H1 (cell line): ENCODE measurements at regions not wholly inside any gene's neighbourhood (a gene's known extent, or its start where the extent isn't known, plus 50 kb on each side); places are given as distances from the start of the nearest gene placed in this dataset.

Experiments
- CTCF ChIA-PET: fragments of 300-600 bp; sonication (Branson Sonifier 250); formaldehyde crosslinking; loops from one replicate; lab custom pipeline; 2021; ENCODE audit not compliant: partially characterized antibody; lab: Charles Lee
- POLR2A ChIA-PET: fragments of 300-600 bp; sonication (Branson Sonifier 250); formaldehyde crosslinking; loops from one replicate; lab custom pipeline; 2021; ENCODE audit warnings: inconsistent platforms; ENCODE audit not compliant: partially characterized antibody; lab: Charles Lee
- DNase-seq, 2 experiments: peaks; one replicate each; pipeline versions ENCODE4 v3.0.0 to v3.0.0-alpha.2; 2010 to 2022; ENCODE audit warnings: low spot score in 2 of 2, low read depth in 1 of 2, mixed read lengths in 1 of 2
- FAIRE-seq: peaks from 2 replicates; lab custom pipeline; 2011; peaks lifted over from hg19 to GRCh38; lab: Jason Lieb, UNC
- H2AFZ ChIP-seq: 2 replicates; pipeline ENCODE4 v1.8.1; 2012; ENCODE audit warnings: low read length, inconsistent platforms
- H2AK5ac ChIP-seq: 2 replicates; pipeline ENCODE4 v1.6.1; 2013; ENCODE audit warnings: low read depth, low read length
- H2BK120ac ChIP-seq: replicated peaks from 2 replicates; pipeline ENCODE3; 2013; ENCODE audit warnings: low read depth, low read length, inconsistent platforms
- H2BK12ac ChIP-seq: 2 replicates; pipeline ENCODE4 v1.6.1; 2013; ENCODE audit warnings: low read depth, low read length
- H2BK15ac ChIP-seq: 2 replicates; pipeline ENCODE4 v1.6.1; 2013; ENCODE audit warnings: low read length
- H2BK20ac ChIP-seq: 2 replicates; pipeline ENCODE4 v1.6.1; 2013; ENCODE audit warnings: low read length
- H2BK5ac ChIP-seq: 2 replicates; pipeline ENCODE4 v1.6.1; 2013; ENCODE audit warnings: low read depth, low read length
- H3K14ac ChIP-seq: 2 replicates; pipeline ENCODE4 v1.6.1; 2013; ENCODE audit warnings: inconsistent platforms; ENCODE audit not compliant: insufficient read length
- H3K18ac ChIP-seq: 2 replicates; pipeline ENCODE4 v1.6.1; 2013; ENCODE audit warnings: low read length; ENCODE audit errors: extremely low read depth
- H3K23ac ChIP-seq: 2 replicates; pipeline ENCODE4 v1.6.1; 2013; ENCODE audit warnings: inconsistent platforms; ENCODE audit not compliant: insufficient read length
- H3K23me2 ChIP-seq: 2 replicates; pipeline ENCODE4 v1.6.1; 2013; ENCODE audit warnings: low read depth, low read length
- H3K27ac ChIP-seq: 2 replicates; pipeline ENCODE4 v1.6.1; 2011; ENCODE audit warnings: low read depth, low read length, inconsistent platforms
- H3K27me3 ChIP-seq, 4 experiments: replicated peaks in 1 of 4; 1 replicate in 1 of 4; 2 replicates in 3 of 4; pipeline versions ENCODE4 v1.6.1 to v1.8.1; 2011 to 2013; ENCODE audit warnings: low read length in 3 of 4, mild to moderate bottlenecking in 3 of 4, inconsistent platforms in 2 of 4, mixed read lengths in 2 of 4, moderate library complexity in 1 of 4; ENCODE audit not compliant: control insufficient read depth in 3 of 4, insufficient read depth in 3 of 4; ENCODE audit errors: extremely low read depth in 1 of 4
- H3K36me3 ChIP-seq, 4 experiments: 2 replicates each; pipeline versions ENCODE4 v1.6.1 to v1.8.1; 2011 to 2013; ENCODE audit warnings: mild to moderate bottlenecking in 4 of 4, low read length in 3 of 4, moderate library complexity in 2 of 4, control low read depth in 1 of 4, inconsistent platforms in 1 of 4; ENCODE audit not compliant: insufficient read depth in 4 of 4, control insufficient read depth in 2 of 4
- H3K4ac ChIP-seq: replicated peaks from 2 replicates; pipeline ENCODE3; 2013; ENCODE audit warnings: low read length, low read depth, mixed read lengths, inconsistent platforms; ENCODE audit not compliant: insufficient read length
- H3K4me1 ChIP-seq, 4 experiments: replicated peaks in 1 of 4; 1 replicate in 1 of 4; 2 replicates in 3 of 4; pipeline versions ENCODE4 v1.6.1 to v1.8.1; 2011 to 2013; ENCODE audit warnings: low read length in 3 of 4, inconsistent platforms in 2 of 4, mixed read lengths in 1 of 4; ENCODE audit not compliant: insufficient read depth in 4 of 4, control insufficient read depth in 3 of 4
- H3K4me2 ChIP-seq, 2 experiments: 2 replicates each; pipeline versions ENCODE4 v1.6.1 to v1.8.1; 2011 to 2013; ENCODE audit warnings: low read depth in 2 of 2, low read length in 2 of 2, control low read depth in 1 of 2, inconsistent platforms in 1 of 2, mild to moderate bottlenecking in 1 of 2; ENCODE audit not compliant: insufficient read depth in 1 of 2
- H3K4me3 ChIP-seq, 4 experiments: fragments of 200-600, 300-600 bp in 1 of 4; sonication (generic), shearing (Covaris generic), sonication (Bioruptor Twin) in 1 of 4; 2 replicates each; pipeline versions ENCODE4 v1.5.1 to v1.8.1; 2011 to 2016; ENCODE audit warnings: low read length in 4 of 4, low read depth in 3 of 4, control low read depth in 2 of 4, inconsistent platforms in 2 of 4, mild to moderate bottlenecking in 2 of 4, mixed read lengths in 1 of 4, moderate library complexity in 1 of 4; ENCODE audit not compliant: insufficient read depth in 2 of 4; ENCODE audit errors: extremely low read depth in 1 of 4
- H3K56ac ChIP-seq: replicated peaks from 2 replicates; pipeline ENCODE3; 2013; ENCODE audit warnings: low read depth, mild to moderate bottlenecking, mixed read lengths, low read length, inconsistent platforms; ENCODE audit not compliant: insufficient read length
- H3K79me1 ChIP-seq: 2 replicates; pipeline ENCODE4 v1.6.1; 2013; ENCODE audit warnings: low read depth, low read length, control low read depth
- H3K79me2 ChIP-seq, 2 experiments: 2 replicates each; pipeline versions ENCODE4 v1.6.1 to v1.8.1; 2012 to 2013; ENCODE audit warnings: low read length in 2 of 2, mild to moderate bottlenecking in 2 of 2, inconsistent platforms in 1 of 2; ENCODE audit not compliant: insufficient read depth in 2 of 2, control insufficient read depth in 1 of 2
- H3K9ac ChIP-seq, 4 experiments: replicated peaks in 1 of 4; 1 replicate in 1 of 4; 2 replicates in 3 of 4; pipeline versions ENCODE4 v1.6.1 to v1.8.1; 2011 to 2013; ENCODE audit warnings: low read depth in 3 of 4, low read length in 3 of 4, control low read depth in 2 of 4, mild to moderate bottlenecking in 2 of 4, moderate library complexity in 2 of 4, inconsistent platforms in 1 of 4; ENCODE audit errors: extremely low read depth in 1 of 4
- H3K9me3 ChIP-seq, 2 experiments: 2 replicates each; pipeline versions ENCODE4 v1.6.1 to v1.8.1; 2012 to 2013; ENCODE audit warnings: mild to moderate bottlenecking in 2 of 2, moderate library complexity in 2 of 2, control low read depth in 1 of 2, inconsistent platforms in 1 of 2, low read depth in 1 of 2, low read length in 1 of 2, mixed read lengths in 1 of 2; ENCODE audit not compliant: insufficient read depth in 2 of 2
- H4K20me1 ChIP-seq, 2 experiments: replicated peaks in 1 of 2; 2 replicates each; pipeline versions ENCODE3 to v1.8.1; 2011 to 2013; ENCODE audit warnings: inconsistent platforms in 2 of 2, low read length in 2 of 2, mild to moderate bottlenecking in 1 of 2; ENCODE audit not compliant: insufficient read depth in 2 of 2, control insufficient read depth in 1 of 2
- H4K5ac ChIP-seq: 2 replicates; pipeline ENCODE4 v1.6.1; 2013; ENCODE audit warnings: low read length, low read depth, mixed read lengths, inconsistent platforms; ENCODE audit not compliant: insufficient read length
- H4K8ac ChIP-seq: 2 replicates; pipeline ENCODE4 v1.8.0; 2013; ENCODE audit warnings: mild to moderate bottlenecking, moderate library complexity, low read length, inconsistent platforms; ENCODE audit not compliant: insufficient read depth; ENCODE audit errors: extremely low read depth
- H4K91ac ChIP-seq: replicated peaks from 2 replicates; pipeline ENCODE3; 2013; ENCODE audit warnings: low read length, mixed read lengths, inconsistent platforms; ENCODE audit not compliant: insufficient read length
- EP300 ChIP-seq, 2 experiments: IDR thresholded peaks; 1 replicate in 1 of 2; 2 replicates in 1 of 2; pipeline ENCODE4 v1.6.1; 2011 to 2012; ENCODE audit warnings: low read depth in 2 of 2, low read length in 2 of 2, mild to moderate bottlenecking in 2 of 2, borderline replicate concordance in 1 of 2, inconsistent platforms in 1 of 2, moderate library complexity in 1 of 2
- JUND ChIP-seq: IDR thresholded peaks from 2 replicates; pipeline ENCODE4 v1.6.1; 2011; ENCODE audit warnings: mild to moderate bottlenecking, improper control_type of control experiment, low read length
- MAX ChIP-seq: IDR thresholded peaks from 2 replicates; pipeline ENCODE4 v1.6.1; 2012; ENCODE audit warnings: inconsistent platforms
- NANOG ChIP-seq: IDR thresholded peaks from 2 replicates; pipeline ENCODE4 v1.6.1; 2011; ENCODE audit warnings: low read length, low read depth, mild to moderate bottlenecking, inconsistent platforms; ENCODE audit not compliant: insufficient read depth, poor library complexity, severe bottlenecking
- WGBS, 2 experiments: shearing (Covaris generic) in 1 of 2; methylation state at CpG; one replicate each; pipeline versions ENCODE4 v1.1.6 to v1.1.7; 2013 to 2015; ENCODE audit warnings: low lambda C conversion rate in 2 of 2, mixed read lengths in 2 of 2, inconsistent platforms in 1 of 2, low coverage in 1 of 2, missing lambda C conversion rate in 1 of 2; ENCODE audit not compliant: insufficient replicate concordance in 2 of 2, insufficient coverage in 1 of 2, insufficient read length in 1 of 2; ENCODE audit errors: extremely low coverage in 1 of 2, missing lambda C conversion rate in 1 of 2; 5-methylcytosine and 5-hydroxymethylcytosine counted together

DNA sequence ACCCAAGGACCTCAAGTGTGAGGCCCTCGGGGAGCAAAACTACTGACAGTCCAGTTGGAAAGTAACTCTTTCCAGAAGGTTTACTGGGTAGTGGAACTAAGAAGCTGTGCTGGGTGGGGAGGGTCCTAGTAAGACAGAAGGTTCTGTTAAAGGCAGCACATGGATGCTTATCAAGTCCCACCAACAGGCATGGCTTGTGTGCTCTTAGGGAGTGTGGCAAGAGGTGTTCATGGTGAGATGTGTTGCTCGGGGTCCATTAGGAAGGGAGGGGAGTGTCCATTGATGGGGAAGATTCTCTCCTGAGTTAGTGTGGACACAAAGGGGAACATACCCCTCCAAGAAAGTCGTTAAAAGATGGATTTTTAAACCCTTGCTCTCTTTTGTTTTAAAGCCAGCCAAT lies 120.6 kb downstream of the LY86 start:
- Histone ChIP-seq H3K9me3 (no peaks in the 10 kb centered on the region), H3K79me1 (no peaks in the 10 kb centered on the region), H4K5ac (no peak overlapping the region), H3K27ac (no peak overlapping the region), H3K4me3 (no peak overlapping the region), H3K23ac (no peak overlapping the region), H3K18ac (no peak overlapping the region), H3K79me2 (no peaks in the 10 kb centered on the region), H3K4me1 (peaks cover 0 to 9% (median 3%) of the 10 kb centered on the region in 4 experiments; a peak in 4 of 7 replicates), H2BK12ac (no peak overlapping the region), H2AK5ac (no peak overlapping the region), H3K4ac (no peak overlapping the region), H2BK20ac (no peak overlapping the region), H4K20me1 (no peaks in the 10 kb centered on the region), H3K9ac (no peak overlapping the region), H3K23me2 (no peaks in the 10 kb centered on the region), H2BK5ac (no peak overlapping the region), H3K27me3 (no peaks in the 10 kb centered on the region), H4K8ac (no peak overlapping the region), H3K56ac (no peak overlapping the region), H2BK15ac (no peak overlapping the region), H3K36me3 (no peaks in the 10 kb centered on the region), H2BK120ac (no peak overlapping the region), H2AFZ (no peak overlapping the region), H3K4me2 (no peak overlapping the region), H3K14ac (no peak overlapping the region), H4K91ac (no peak overlapping the region)
- FAIRE-seq = no peak
- ChIA-PET POLR2A (no interaction called here), CTCF (interaction anchor here (0.8 to 2.2 kb wide), 5 partner anchors 9 to 41 kb away, joined by 3 to 8 read pairs (median 6); no protein-coding TSS in a partner anchor)
- 90% methylated on average over 3 of the region's 3 CpGs; no CpG with 5 or more reads in 1 of the 2 experiments for WGBS, 2 experiments
- DNase-seq = no peak
- TF ChIP-seq EP300 (IDR thresholded peaks at IDR 0.05; ENCODE audit: borderline replicate concordance in 1 of 2, low read depth in 2 of 2, low read length in 2 of 2) (no peak), MAX (no peak), JUND (no peak), NANOG (no peak)
